ENCODE measurements at regions not wholly inside any gene's neighbourhood (a gene's known extent, or its start where the extent isn't known, plus 50 kb on each side); places are given as distances from the start of the nearest gene placed in this dataset.
"Not testable (repeated sequence)": the region's sequence is repeated elsewhere in the genome, so short reads cannot be mapped to it uniquely, and the experiment has no call there.

- DNase-seq = no peak
Measured at GRCh38 chr2:187198136-187198535, 249.9 kb downstream of the CALCRL start.

DNA sequence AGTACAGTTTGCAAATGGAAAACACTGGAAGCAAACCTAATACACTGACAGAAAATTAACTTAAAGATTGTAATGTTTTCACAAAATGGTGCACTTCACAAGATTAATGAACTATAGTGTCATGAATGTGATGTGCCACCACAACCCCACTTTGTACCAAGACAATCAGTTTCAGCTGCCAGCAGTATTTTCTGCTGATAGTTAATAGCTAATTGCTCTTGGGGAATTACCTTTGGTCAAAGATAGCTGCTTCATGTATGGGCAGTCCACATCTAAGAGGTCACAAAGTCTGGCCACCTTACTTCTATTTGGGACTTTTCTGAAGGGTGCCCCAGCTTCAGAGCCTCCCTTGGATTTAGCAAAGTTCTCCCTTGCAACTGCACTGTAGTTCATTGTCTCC lies 254.0 kb downstream of the CALCRL start:
- DNase-seq = no peak

DNA sequence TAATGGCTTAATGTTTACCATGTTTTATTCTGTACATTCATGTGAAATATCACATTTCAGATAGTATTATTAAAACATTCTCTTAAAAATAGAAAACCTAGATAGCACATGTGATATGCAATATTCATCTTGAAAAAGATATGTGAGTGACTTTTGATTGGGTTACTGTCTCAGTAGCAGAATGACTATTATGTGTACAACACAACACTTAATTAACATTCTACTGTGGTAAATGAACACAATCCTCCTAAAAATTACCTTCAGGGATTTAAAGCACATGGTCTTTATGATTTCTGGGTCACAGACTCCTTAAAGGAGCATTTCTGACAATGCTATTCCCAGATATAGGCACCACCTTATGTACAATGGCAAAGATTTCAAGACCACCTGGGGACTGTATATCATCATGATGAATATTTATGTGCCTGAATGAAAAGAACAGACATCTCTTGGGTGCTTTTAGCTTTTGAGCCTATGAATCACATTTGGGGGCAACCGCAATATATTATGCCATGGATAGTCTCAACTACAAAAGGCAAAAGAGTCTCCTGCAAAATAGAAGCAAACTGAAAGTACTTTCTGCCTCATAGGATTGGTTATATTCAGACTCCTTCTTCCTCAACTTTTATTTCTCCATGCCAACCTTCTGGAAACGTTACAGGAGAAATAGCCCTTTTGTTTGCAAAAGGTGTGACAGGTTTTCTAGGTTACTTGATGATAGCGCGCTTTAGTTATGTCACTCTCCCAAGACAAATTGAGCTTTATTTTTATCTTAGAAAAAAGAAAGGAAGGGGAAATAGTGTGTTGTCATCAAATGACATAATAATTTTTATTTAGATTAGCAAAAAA lies 259.0 kb downstream of the CALCRL start:
- no peak for DNase-seq

- no peak for DNase-seq
Measured at GRCh38 chr2:187187519-187187918, 260.5 kb downstream of the CALCRL start.

DNA sequence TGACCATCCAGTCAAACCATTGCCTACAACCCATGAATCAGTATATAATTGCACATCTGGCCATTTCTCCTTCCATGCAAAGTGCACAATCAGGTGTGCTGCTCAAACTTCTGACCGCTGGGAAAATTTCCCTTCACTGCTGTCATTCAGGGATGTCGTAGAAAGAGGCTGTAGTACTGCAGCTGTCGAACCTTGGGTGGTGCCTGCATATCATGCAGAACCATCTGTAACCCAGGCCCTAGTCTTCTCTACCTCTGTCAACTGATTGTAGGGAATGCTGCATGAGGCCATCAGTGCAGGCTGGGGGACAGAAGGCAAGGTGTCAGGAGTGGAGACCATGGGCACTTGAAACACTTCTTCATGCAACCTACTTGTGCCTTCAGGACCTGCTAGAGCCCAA lies 267.5 kb downstream of the CALCRL start:
- DNase-seq = no peak

- DNase-seq = not testable (repeated sequence)
Measured at GRCh38 chr2:187178876-187179275, 269.2 kb downstream of the CALCRL start.

GRCh38 chr2:187177253-187177652 lies 270.8 kb downstream of the CALCRL start:
- DNase-seq = no peak

GRCh38 chr2:187174582-187174981 lies 273.5 kb downstream of the CALCRL start:
- DNase-seq = no peak

- DNase-seq = no peak
Measured at GRCh38 chr2:187171318-187171717, 276.7 kb downstream of the CALCRL start.

- no peak for DNase-seq
Measured at GRCh38 chr2:187169864-187170263, 278.2 kb downstream of the CALCRL start.

DNA sequence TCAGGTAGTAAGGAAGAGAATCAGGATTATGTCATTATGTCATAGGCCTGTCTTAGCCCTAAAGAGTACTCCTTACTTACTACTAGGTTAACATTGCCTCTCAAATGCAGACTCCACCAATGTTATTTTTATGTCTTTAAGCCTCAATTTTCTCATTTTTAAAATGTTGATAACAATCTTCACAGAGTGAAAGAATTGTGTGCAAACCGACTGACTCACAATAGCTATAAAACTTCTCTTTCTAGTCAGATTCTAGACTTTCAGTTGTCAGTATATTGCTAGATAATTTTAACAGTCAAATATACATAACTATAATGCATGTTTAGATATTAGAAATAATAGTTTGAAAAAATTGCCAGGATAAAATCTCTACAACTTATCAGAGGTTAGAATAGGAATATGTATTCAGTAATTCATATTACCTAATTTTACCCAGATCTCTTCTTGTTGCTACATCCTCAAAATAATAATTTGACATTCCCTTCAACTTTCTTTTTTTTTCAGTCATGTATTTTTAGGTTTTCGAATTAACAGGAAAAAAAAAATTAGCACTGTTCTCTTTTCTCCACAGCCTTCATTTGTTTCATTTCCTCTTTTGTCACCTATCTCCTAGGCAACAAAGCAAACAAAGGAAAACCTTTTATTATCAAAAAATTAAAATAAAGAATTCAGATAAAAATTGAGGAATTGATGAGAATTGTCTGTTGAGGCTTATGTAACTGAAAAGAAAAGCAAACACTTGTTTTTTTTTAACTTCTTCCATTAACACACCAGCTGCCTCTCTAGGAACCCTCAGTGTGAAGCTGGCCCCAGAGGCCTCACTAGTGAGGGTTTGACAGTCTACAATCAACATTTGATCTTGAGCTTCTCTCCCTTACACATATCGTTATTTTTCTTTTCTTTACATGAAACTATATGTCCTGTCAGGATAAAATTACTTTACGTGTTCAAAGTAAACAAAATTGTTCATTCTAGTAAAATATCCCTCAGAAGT lies 279.0 kb downstream of the CALCRL start:
- peak; percentile 21 for DNase-seq

- no peak for DNase-seq
Measured at GRCh38 chr2:187167491-187167890, 280.6 kb downstream of the CALCRL start.

DNA sequence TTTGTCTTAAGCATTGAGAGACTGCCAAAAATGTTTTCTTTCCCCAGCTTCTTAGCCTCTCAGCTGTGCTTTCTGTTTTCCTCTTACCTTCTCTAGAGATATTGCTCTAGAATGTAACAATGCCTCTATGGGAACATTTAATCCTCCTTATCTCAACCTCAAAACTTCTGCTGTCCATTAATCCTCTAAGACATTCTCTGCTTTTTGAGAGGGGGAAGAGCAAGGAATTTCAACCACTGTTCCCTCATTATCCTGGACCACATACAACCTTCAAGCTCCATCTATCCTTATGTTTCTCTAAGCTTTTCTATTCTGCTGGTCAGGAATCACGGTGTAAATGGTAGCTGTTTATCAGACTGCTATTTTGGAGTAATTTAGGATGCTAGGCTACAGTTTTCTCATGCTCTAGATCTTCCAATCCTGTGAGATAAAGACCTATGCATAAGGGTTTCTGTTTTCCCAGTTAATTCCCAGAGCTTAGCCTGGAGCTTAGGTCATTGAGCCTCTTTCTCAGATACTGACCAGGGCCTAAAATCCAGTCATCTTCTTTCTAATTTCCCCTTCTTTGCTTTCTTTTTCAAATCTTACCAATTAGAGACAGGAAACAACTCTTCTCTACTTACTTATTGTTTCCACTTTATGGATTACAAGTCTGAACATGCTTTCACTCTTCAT lies 282.0 kb downstream of the CALCRL start:
- DNase-seq = no peak

- DNase-seq = no peak
Measured at GRCh38 chr2:187158452-187158851, 289.6 kb downstream of the CALCRL start.

DNA sequence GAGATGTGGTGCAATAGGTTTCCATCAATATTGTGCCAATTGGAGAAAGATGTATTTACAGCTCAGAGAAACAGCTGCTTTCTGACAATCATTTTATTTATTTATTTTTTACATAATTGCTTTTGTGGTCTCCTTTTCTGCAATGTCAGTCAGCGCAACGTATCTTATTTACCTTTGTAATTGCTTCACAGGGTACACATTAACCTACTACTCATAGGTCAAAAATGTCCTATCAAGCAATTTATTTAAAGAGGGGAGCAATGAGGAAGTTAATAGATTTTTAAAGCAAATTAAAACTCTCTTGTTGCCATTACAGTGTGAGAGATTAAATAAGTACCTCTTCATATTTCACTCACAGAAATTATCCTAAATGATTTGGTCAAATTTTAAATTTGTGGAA lies 291.0 kb downstream of the CALCRL start:
- no peak for DNase-seq

GRCh38 chr2:187155476-187155875 lies 292.6 kb downstream of the CALCRL start:
- DNase-seq = no peak

DNA sequence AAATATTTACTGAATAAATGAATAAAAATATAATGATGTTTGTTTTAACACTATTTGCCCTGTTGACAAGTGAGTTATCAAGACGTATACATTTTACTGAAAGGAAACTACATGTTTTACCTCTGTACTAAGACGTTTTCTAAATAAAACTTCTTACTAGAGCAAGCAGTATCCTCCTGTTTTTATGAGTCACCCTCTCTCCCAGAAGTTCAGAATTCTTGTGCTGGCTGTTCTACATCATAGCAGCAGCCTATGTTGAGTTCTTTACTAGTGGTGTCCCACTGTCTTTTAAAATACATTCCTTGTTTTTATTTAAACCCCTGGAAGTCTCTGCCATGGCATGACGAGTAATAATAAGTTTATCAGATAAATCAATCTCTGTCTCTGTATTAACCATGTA lies 297.4 kb downstream of the CALCRL start:
- no peak for DNase-seq

DNA sequence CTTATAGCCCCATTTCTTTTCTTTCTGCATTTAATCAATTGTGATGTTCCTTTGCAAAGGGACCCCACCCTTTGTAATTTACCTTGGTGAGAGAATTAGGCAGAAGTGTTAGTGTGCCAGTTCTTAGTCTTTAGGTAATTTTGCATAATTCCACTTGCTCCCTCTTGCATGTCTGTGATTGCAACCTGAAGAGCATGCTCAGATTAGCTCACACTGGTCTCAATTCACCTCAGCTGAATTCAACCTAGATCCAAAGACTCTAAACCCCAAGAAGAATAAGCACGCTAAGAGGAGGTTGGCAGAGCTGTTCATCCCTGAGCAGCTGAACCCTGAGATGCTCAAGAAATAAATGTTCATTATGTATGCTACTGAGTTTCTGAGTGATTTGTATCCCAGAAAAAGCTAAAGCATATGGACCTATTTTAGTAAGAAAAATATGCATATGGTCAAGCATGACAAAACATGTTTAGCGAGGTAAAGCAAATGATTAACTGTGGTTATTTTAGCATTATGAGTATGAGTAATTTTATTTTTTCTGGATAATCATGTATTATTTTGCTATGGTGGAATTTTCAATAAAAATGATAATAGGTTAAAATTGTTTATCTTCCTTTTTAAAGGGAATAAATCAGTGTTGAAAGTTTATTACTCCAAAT lies 299.2 kb upstream of the ZSWIM2 start:
- no peak for DNase-seq

DNA sequence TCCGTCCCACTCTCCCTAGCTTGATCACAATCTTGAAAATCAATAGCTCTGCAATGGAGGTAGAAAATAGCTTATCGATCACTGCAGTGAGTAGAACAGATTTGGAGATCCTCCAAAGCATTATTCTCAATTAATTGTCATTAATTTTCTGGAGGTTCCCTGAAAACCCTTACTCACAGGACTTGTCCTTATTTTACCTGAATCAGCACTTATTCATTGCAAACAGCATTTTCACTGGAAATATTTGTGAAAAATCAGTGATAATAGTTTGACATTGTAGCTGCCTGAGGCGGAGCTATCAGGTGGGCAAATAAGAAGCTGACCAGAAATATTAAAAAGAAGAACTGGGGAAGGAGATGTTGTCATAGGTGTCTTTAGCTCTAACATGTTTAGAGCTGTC lies 294.6 kb upstream of the ZSWIM2 start:
- no peak for DNase-seq

- DNase-seq = no peak
Measured at GRCh38 chr2:187139469-187139868, 290.5 kb upstream of the ZSWIM2 start.

DNA sequence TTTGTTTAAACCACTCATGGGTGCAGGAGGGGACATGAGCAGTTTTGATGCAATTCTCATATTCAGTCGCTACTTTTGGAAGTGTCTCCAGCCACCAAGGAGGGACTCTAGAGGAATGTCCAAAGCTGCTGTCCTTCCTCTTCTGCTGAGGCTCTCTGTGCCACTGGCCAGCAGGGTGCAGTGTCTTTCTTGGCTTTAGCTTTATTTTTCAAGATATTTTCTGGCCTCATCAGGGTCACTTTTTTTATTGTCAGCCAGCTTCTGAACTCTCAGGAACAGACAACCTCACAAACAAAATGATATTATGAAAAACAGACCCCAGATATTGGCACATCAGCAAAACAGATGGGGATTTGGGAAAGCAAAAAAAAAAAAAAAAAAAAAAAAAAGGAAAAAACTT lies 289.3 kb upstream of the ZSWIM2 start:
- DNase-seq = peak; percentile 76

DNA sequence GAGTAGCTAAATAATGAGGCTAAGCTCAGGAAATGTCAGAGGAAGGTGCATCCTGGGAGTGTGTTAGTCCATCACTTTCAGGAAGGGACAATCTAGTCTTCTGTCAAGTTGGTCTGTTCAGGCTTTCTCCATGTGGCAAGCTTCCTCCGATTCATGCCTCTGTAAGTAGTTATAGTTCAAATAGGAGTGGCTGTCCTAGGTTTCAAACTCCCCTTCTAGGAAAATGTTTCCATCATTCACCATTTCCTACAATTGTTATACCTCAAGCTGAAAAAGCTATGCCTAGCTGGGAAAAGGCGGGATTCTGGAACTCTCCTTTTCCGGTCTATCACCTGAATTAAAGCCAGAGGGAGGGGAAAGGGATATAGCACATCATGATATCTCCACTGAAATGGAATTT lies 287.7 kb upstream of the ZSWIM2 start:
- DNase-seq = no peak

All from tongue (tissue), 1 donor.